ENCODE measurements at regions not wholly inside any gene's neighbourhood (a gene's known extent, or its start where the extent isn't known, plus 50 kb on each side); places are given as distances from the start of the nearest gene placed in this dataset.

DNA sequence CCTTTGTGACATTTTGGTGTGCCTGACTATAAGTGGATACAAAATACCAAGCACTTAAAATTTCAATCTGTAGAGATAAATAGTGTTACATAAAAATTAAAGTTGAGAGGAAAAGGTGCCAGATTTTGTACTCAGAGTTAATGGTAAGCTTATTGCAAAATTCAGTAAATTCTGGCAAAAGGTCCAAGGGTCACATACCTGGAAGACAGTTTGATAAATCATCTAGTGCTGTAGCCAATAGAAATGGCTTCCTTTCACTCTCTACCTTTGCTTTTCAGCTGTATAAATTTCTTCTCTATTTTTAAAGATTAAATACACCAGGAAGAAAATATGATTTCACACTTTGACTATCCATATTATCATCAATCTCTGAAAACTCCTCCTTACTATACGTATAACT is 690.2 kb upstream of the NRSN1 start:
- CTCF ChIA-PET, result no interaction called here
- H3K27me3 Mint-ChIP-seq, result no peaks in the 10 kb centered on the region

DNA sequence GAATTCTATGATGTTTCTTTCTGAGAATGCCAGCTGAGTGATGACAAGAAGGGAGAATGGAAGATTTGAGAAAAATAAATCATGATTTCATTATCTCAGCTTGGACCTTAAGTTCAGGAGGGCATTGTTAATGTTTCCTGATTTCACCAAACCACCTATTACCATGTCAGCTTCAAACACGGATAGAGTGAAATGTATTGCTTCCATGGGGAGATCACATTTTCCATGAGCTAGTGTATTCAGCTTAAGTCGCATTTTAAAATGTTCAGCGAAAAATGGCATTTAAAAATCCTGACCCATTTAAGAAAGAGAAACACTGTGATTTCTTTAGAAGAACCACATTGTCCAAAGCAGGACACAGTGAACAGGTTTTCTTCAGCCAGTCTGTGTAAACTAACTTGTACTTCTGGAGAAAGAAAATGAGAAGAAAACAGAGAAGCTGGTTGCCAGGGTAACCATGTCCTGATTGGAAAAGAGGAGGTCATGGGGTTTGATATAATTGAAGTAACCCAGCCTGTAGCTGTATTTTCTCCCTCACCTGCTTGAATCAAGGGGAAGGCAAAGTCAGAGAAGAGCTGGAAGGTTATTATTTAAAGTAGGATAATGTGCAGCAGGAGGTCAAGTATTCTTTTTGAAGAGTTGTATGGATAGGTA is 684.1 kb upstream of the NRSN1 start:
- no peaks in the 10 kb centered on the region for H3K27me3 Mint-ChIP-seq

More for the DNA sequence above, 690.2 kb upstream of the NRSN1 start:
- no peak for ATAC-seq
- no peak overlapping the region for H3K27ac Mint-ChIP-seq
- no peaks in the 10 kb centered on the region for H3K36me3 Mint-ChIP-seq
- H3K4me3 Mint-ChIP-seq, result no peak overlapping the region
- H3K9me3 Mint-ChIP-seq (ENCODE audit: low read depth), result peaks cover 6% of the 10 kb centered on the region
- no peaks in the 10 kb centered on the region for H3K4me1 Mint-ChIP-seq
- DNase-seq, result no peak

DNA sequence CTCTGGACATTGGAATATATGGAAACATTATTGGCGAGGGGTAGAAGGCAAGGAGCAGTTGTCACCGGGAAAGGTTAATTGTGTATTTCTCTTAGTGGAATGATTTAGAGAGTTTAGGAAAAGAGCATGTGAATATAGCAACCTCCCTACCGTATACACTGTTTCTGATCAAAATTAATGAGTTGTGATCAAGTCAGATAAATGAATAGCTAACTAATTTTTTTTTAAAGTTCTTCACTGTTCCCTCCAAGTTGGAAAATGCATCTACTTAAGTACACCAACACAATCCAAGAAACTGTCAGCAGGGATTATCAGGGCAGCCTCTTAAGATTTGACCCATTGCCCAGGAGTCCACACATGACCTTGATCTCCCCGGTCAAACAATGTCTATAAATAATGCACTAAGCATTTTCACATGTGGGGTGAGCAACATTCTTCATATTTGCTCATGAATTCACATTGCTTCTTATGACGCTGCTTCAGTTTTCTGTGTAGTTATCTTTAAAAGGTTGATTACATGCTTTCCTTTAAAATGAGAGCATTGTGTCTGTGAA is 680.8 kb upstream of the NRSN1 start:
- Mint-ChIP-seq H3K4me1 (no peaks in the 10 kb centered on the region), H3K36me3 (no peaks in the 10 kb centered on the region), H3K27me3 (no peaks in the 10 kb centered on the region), H3K27ac (no peak overlapping the region), H3K4me3 (no peak overlapping the region), H3K9me3 (ENCODE audit: low read depth) (peaks cover 4% of the 10 kb centered on the region)
- ATAC-seq (no peak), DNase-seq (no peak)
- CTCF ChIA-PET, result no interaction called here

More for the DNA sequence above, 684.1 kb upstream of the NRSN1 start:
- CTCF ChIA-PET, result no interaction called here
- Mint-ChIP-seq H3K27ac (no peak overlapping the region), H3K36me3 (no peaks in the 10 kb centered on the region), H3K9me3 (ENCODE audit: low read depth) (peaks cover 6% of the 10 kb centered on the region), H3K4me1 (no peaks in the 10 kb centered on the region), H3K4me3 (no peak overlapping the region)
- ATAC-seq (no peak), DNase-seq (no peak)

DNA sequence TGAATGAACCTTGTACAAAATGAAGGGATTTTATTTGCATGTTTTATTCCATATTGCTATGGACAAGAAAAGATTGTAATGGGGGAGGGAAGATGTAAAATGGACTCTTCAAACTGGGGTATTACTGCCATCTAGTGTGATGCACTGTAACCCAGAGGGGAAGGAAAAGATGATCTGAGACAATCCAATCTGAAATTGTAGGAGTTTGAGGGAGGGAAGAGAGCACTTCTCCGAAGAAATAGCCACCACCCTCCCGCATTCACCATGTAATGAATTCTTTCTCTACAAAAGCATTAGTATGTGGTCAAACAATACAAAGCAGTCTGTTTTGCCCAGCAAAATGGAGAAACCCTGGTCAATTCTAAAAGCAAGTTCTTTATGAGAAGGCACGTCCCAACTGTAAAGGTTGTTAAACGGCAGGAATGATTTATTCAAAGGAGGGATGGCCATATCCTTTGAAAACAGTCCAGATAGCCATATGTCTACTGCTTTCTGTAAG is 679.5 kb upstream of the NRSN1 start:
- no peak for ATAC-seq
- no peak for DNase-seq
- Mint-ChIP-seq H3K4me3 (no peak overlapping the region), H3K27me3 (no peaks in the 10 kb centered on the region), H3K27ac (no peak overlapping the region), H3K4me1 (no peaks in the 10 kb centered on the region), H3K36me3 (no peaks in the 10 kb centered on the region), H3K9me3 (ENCODE audit: low read depth) (peaks cover 4% of the 10 kb centered on the region)
- CTCF ChIA-PET, result no interaction called here

DNA sequence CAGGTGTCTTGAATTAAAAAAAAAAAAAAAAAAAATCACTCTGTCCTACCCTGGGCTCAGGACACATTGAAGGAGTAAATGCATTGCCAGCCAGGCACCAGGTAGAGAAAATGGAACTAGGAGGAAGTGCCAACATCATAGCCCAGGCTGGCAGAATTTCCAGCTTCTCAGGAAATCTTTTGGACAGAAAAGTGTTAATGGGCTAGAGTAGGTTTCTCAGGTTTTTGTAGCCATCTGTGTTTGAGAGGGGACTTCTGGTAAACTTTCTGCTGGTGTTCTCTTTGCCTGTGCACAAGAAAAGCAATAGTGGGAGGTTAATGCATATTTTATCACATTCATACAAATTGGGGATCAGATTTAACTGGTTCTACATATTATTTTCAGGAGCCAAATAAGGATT is 678.3 kb upstream of the NRSN1 start:
- CTCF ChIA-PET, result no interaction called here
- Mint-ChIP-seq H3K4me3 (no peak overlapping the region), H3K36me3 (no peaks in the 10 kb centered on the region), H3K27ac (no peak overlapping the region), H3K4me1 (no peaks in the 10 kb centered on the region), H3K27me3 (no peaks in the 10 kb centered on the region), H3K9me3 (ENCODE audit: low read depth) (peaks cover 5% of the 10 kb centered on the region)
- ATAC-seq (no peak), DNase-seq (no peak)

DNA sequence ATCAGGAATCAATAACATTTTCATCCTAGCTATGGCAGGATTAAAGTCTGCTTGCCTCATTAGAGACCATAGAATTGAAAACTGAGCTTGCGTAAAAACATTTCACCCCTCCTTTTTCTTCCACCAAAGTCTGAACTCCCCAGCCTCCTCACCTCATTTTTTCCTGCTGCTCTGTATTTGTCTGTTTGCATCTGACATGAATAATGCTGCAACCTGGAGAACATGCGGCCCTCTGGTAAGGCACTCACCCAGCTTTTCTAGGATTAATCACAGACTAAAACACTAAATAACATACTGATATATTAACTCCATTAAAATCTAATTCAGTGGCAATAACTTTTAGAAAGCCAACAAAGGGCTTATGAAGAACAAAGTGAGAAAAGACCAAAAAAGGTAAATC is 677.7 kb upstream of the NRSN1 start:
- DNase-seq (no peak), ATAC-seq (no peak)
- H3K36me3 Mint-ChIP-seq, result no peaks in the 10 kb centered on the region
- CTCF ChIA-PET, result no interaction called here
- H3K4me1 Mint-ChIP-seq, result no peaks in the 10 kb centered on the region
- peaks cover 4% of the 10 kb centered on the region for H3K9me3 Mint-ChIP-seq (ENCODE audit: low read depth)
- H3K27me3 Mint-ChIP-seq, result no peaks in the 10 kb centered on the region
- no peak overlapping the region for H3K27ac Mint-ChIP-seq
- no peak overlapping the region for H3K4me3 Mint-ChIP-seq

DNA sequence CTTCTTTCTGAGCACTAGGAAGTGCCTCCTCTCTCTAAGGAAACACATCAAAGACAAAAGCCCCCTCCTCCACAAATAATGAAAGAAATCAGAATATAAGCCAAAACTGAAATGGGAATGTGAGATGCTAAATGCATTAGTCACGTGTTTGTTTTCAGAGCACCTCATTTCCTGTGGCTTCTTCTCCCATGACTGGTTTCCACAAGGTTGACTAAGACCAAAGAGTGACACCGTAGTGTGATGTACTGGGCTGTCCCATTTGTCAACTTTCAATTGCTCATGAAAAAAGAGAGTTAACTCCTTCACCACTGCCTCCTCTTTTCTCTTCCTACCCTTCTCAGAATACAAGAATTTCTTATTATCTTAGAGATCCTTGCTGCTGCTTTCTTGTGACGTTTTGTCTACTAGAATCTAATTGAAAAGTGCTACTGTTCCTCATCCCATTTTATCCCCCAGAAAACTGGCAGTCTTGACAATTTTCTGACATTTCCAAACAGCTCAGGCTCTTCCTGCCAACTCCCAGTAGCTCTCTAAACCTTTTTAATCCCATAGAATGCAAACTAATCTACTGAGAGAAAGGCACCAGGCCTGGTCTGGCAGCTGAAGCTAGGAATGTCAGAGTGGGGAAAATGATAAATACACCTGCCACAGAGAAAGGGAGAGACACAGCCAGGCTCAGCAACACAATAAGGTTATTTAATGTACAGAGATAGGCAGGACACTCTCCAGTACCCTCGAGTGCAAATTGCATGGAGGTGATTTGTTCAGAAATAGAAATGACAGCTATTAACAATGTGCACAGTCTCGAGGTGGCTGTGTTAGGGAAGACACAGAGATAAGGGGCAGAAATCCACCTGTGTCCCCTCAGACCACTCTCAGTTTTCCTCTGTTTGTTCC is 671.7 kb upstream of the NRSN1 start:
- DNase-seq (no peak), ATAC-seq (no peak)
- H3K4me1 Mint-ChIP-seq, result no peaks in the 10 kb centered on the region
- CTCF ChIA-PET, result no interaction called here
- H3K36me3 Mint-ChIP-seq, result no peaks in the 10 kb centered on the region
- no peak overlapping the region for H3K27ac Mint-ChIP-seq
- H3K9me3 Mint-ChIP-seq (ENCODE audit: low read depth), result peaks cover 6% of the 10 kb centered on the region
- no peak overlapping the region for H3K4me3 Mint-ChIP-seq
- no peaks in the 10 kb centered on the region for H3K27me3 Mint-ChIP-seq

DNA sequence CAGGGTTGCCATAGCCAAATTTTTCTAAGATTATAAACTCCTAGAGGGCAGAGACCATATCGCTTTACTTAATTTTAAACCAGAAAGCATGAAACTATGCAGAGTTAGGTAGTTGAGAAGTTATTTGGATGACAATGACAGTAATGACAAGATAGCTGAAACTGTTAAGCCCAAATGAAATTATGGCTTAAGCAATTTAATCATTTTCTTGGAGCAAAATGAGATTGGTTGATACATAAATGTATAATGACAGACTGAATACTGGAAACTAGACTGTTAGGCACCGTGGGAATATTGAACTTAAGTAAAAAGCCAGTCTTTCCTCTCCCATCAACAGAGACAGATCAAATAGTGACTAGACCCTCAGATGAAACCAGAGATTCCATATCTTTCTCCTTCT is 670.3 kb upstream of the NRSN1 start:
- no peak for ATAC-seq
- H3K27me3 Mint-ChIP-seq, result no peaks in the 10 kb centered on the region
- no peak for DNase-seq
- peaks cover 6% of the 10 kb centered on the region for H3K9me3 Mint-ChIP-seq (ENCODE audit: low read depth)
- CTCF ChIA-PET, result no interaction called here
- H3K36me3 Mint-ChIP-seq, result no peaks in the 10 kb centered on the region
- H3K27ac Mint-ChIP-seq, result no peak overlapping the region
- H3K4me1 Mint-ChIP-seq, result no peaks in the 10 kb centered on the region
- no peak overlapping the region for H3K4me3 Mint-ChIP-seq

DNA sequence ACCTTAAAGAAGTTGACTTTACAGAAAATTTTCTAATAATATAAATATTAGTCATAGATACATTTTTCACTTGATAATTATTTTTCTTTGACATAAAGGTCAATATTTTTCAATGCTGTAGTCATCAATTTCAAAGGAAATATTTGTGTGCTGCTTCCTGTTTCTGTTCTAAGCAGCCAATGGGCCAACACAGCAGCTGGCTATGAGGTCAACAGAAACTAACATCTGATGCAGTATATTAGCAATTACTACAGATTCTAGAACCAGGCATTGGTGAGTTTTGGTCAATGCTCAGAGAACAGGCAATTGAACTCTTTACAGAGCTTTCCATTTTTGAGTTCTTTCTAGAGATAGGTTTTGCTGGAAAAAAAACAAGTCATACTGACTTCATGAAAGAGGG is 669.6 kb upstream of the NRSN1 start:
- no peaks in the 10 kb centered on the region for H3K27me3 Mint-ChIP-seq
- H3K4me3 Mint-ChIP-seq, result no peak overlapping the region
- no peak overlapping the region for H3K27ac Mint-ChIP-seq
- H3K36me3 Mint-ChIP-seq, result no peaks in the 10 kb centered on the region
- peaks cover 6% of the 10 kb centered on the region for H3K9me3 Mint-ChIP-seq (ENCODE audit: low read depth)
- H3K4me1 Mint-ChIP-seq, result no peaks in the 10 kb centered on the region
- CTCF ChIA-PET, result no interaction called here
- no peak for ATAC-seq
- no peak for DNase-seq

DNA sequence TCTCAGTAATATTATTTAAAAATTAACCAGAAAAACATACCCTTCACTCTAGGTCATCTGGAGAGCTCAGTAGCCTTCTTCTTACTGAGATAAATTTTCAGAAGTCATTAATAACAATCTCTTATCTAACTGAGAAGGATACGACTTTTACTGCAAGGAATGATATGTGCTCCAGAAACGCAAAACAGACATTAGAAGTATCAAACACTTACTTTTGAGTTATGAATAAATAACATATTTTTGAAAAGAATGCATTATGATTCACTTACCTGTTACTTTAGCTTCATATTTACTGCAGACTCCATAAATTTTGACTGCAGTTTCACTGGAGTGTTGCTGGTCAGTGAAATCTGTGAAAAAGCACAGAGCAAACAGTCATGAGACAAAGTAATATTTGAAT is 668.7 kb upstream of the NRSN1 start:
- ATAC-seq (no peak), DNase-seq (no peak)
- peaks cover 6% of the 10 kb centered on the region for H3K9me3 Mint-ChIP-seq (ENCODE audit: low read depth)
- H3K4me3 Mint-ChIP-seq, result no peak overlapping the region
- no peaks in the 10 kb centered on the region for H3K36me3 Mint-ChIP-seq
- no peak overlapping the region for H3K27ac Mint-ChIP-seq
- H3K27me3 Mint-ChIP-seq, result no peaks in the 10 kb centered on the region
- H3K4me1 Mint-ChIP-seq, result no peaks in the 10 kb centered on the region
- CTCF ChIA-PET, result no interaction called here

DNA sequence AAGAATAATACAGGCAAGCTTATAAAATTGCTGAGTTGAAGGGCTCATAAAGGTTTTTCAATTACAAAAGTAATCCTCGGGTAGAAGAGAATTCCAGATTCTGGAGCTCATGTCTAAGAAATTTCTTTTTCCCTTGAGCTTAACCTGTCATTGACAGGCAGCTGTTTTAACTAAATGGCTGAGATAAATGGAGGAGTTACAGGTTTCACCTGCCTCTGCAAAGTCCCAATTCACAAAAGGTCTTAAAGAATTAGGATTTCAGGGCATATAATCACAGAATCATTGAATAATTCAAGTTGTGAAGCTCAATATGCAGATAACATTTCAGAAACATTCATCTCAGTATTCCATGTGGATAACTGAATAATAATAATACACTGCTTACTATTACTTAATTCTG is 660.1 kb upstream of the NRSN1 start:
- CTCF ChIA-PET, result no interaction called here
- Mint-ChIP-seq H3K27me3 (no peaks in the 10 kb centered on the region), H3K4me1 (no peaks in the 10 kb centered on the region), H3K27ac (no peak overlapping the region), H3K4me3 (no peak overlapping the region), H3K9me3 (ENCODE audit: low read depth) (peaks cover 2% of the 10 kb centered on the region), H3K36me3 (no peaks in the 10 kb centered on the region)
- DNase-seq (no peak), ATAC-seq (no peak)

DNA sequence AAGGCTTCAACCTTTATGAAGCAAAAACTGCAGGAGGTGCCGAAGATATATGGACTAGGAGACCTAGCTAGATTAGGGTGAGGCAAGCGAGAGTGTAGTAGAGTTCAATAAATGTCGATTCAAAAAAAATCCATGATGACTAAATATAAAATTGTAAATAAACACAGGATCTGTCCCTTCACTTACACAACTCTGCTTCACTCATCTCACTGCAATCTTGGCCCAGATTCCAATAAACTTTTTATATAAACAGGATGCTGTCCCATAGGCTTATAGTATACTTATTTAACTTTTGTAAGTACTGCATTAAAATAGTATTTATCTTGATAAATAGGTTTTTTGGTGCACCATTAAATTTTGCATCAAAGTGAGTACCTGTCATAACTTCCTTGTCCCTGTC is 648.4 kb upstream of the NRSN1 start:
- H3K4me3 Mint-ChIP-seq, result no peak overlapping the region

DNA sequence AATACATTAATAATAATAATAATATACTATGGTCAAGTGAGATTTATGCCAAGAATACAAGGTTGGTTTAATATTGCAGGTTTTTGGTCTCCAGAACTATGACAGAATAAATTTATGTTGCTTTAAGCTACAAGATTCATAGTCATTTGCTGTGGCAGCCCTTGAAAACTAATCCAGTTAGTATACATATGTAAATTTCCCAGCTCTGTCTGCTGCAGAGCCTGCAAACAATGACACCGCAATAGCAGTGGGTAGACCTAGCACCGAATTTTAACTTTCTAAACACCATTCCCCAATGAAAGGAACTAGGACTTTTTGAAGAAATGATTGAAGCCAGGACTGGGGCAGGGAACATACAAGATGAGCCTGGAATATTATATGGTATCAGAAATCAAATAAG is 647.7 kb upstream of the NRSN1 start:
- CTCF ChIA-PET, result no interaction called here
- no peak overlapping the region for H3K4me3 Mint-ChIP-seq

More for the DNA sequence above, 648.4 kb upstream of the NRSN1 start:
- CTCF ChIA-PET, result no interaction called here
- Mint-ChIP-seq H3K9me3 (ENCODE audit: low read depth) (peaks cover 10% of the 10 kb centered on the region), H3K36me3 (no peaks in the 10 kb centered on the region), H3K4me1 (no peaks in the 10 kb centered on the region), H3K27me3 (no peaks in the 10 kb centered on the region), H3K27ac (no peak overlapping the region)
- DNase-seq, result no peak
- no peak for ATAC-seq

DNA sequence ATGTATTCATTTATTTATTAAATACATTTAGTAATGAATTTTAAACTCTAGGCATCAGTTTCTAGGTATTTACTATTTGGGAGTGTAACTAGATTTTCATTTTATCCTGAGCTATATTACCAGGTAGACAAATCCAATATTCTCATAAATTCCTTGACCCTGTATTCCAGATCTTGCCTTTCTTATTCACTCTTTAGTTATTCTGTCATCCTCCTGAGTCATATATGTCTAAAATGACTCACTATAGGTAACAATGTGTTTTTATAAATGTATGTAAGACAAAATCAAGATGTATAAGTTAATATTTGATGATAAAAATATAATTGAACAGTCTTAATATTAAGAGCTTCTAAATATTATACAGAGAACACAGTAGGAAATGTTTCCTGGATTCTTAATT is 642.1 kb upstream of the NRSN1 start:
- Mint-ChIP-seq H3K4me3 (no peak overlapping the region), H3K9me3 (ENCODE audit: low read depth) (peaks cover 10% of the 10 kb centered on the region), H3K27ac (no peak overlapping the region), H3K27me3 (no peaks in the 10 kb centered on the region), H3K36me3 (no peaks in the 10 kb centered on the region), H3K4me1 (no peaks in the 10 kb centered on the region)
- CTCF ChIA-PET, result no interaction called here
- ATAC-seq (no peak), DNase-seq (no peak)

More for the DNA sequence above, 647.7 kb upstream of the NRSN1 start:
- Mint-ChIP-seq H3K4me1 (no peaks in the 10 kb centered on the region), H3K9me3 (ENCODE audit: low read depth) (peaks cover 11% of the 10 kb centered on the region), H3K27me3 (no peaks in the 10 kb centered on the region), H3K36me3 (no peaks in the 10 kb centered on the region), H3K27ac (no peak overlapping the region)
- no peak for DNase-seq
- ATAC-seq, result no peak

Data from activated CD8-positive, alpha-beta memory T cell treated with anti-CD3 and anti-CD28 coated beads, Interleukin-2, amount 10 ng/mL, durations not matched to agents 7 days and 5 days (primary cell).